Limb (tissue), 2 donors: ENCODE measurements at regions not wholly inside any gene's neighbourhood (a gene's known extent, or its start where the extent isn't known, plus 50 kb on each side); places are given as distances from the start of the nearest gene placed in this dataset.
A peak's percentile ranks its signal among the peaks of the same experiment; 100 is the strongest.

Source experiments
- DNase-seq, 2 donors: peaks; one replicate each; pipeline ENCODE4 v3.0.0-alpha.2; 2016; ENCODE audit errors: extremely low spot score in 2 of 2

- no peak for DNase-seq
Observed at GRCh38 chr4:19791422-19792123, 460.1 kb upstream of the SLIT2 start.

GRCh38 chr4:19786616-19787015 is 465.1 kb upstream of the SLIT2 start:
- no peak for DNase-seq

GRCh38 chr4:19783667-19784223 is 468.0 kb upstream of the SLIT2 start:
- DNase-seq, result no peak

GRCh38 chr4:19780871-19781270 is 470.8 kb upstream of the SLIT2 start:
- no peak for DNase-seq

- no peak for DNase-seq
Observed at GRCh38 chr4:19776929-19777328, 474.8 kb upstream of the SLIT2 start.

- DNase-seq, result no peak
Observed at GRCh38 chr4:19776021-19776459, 475.7 kb upstream of the SLIT2 start.

GRCh38 chr4:19774690-19775256 is 476.9 kb upstream of the SLIT2 start:
- no peak for DNase-seq

GRCh38 chr4:19772581-19772980 is 479.1 kb upstream of the SLIT2 start:
- DNase-seq, result no peak

- DNase-seq, result no peak
Observed at GRCh38 chr4:19756661-19757060, 495.0 kb upstream of the SLIT2 start.

GRCh38 chr4:19752599-19752998 is 499.1 kb upstream of the SLIT2 start:
- DNase-seq, result no peak

GRCh38 chr4:19748519-19749479 is 502.9 kb upstream of the SLIT2 start:
- peak in 1 of 2 donors; percentile 44 for DNase-seq

- DNase-seq, result no peak
Observed at GRCh38 chr4:19746377-19746776, 505.3 kb upstream of the SLIT2 start.

- DNase-seq, result no peak
Observed at GRCh38 chr4:19743115-19743638, 508.5 kb upstream of the SLIT2 start.

- no peak for DNase-seq
Observed at GRCh38 chr4:19739101-19739651, 512.5 kb upstream of the SLIT2 start.

- DNase-seq, result no peak
Observed at GRCh38 chr4:19736968-19737756, 514.5 kb upstream of the SLIT2 start.

GRCh38 chr4:19735012-19735411 is 516.7 kb upstream of the SLIT2 start:
- no peak for DNase-seq

- DNase-seq, result peak in 1 of 2 donors; percentile 13
Observed at GRCh38 chr4:19729886-19730651, 521.6 kb upstream of the SLIT2 start.

GRCh38 chr4:19728773-19729172 is 522.9 kb upstream of the SLIT2 start:
- DNase-seq, result no peak

- DNase-seq, result no peak
Observed at GRCh38 chr4:19727141-19727540, 524.6 kb upstream of the SLIT2 start.

GRCh38 chr4:19725130-19725529 is 526.6 kb upstream of the SLIT2 start:
- DNase-seq, result no peak
